NCI-H774 (cell line): ENCODE measurements at regions not wholly inside any gene's neighbourhood (a gene's known extent, or its start where the extent isn't known, plus 50 kb on each side); places are given as distances from the start of the nearest gene placed in this dataset.
"Not testable (repeated sequence)": the region's sequence is repeated elsewhere in the genome, so short reads cannot be mapped to it uniquely, and the experiment has no call there.

Experiments used
- DNase-seq: peaks from one replicate; lab custom pipeline; 2025; lab: John Stamatoyannopoulos, UW

GRCh38 chr14:43168371-43168925 is 1338.6 kb downstream of the FSCB start:
- no peak for DNase-seq

GRCh38 chr14:43166163-43166562 is 1340.9 kb downstream of the FSCB start:
- no peak for DNase-seq

- DNase-seq = no peak
Measured at GRCh38 chr14:43165651-43166050, 1341.4 kb downstream of the FSCB start.

- DNase-seq = no peak
Measured at GRCh38 chr14:43161477-43161876, 1345.6 kb downstream of the FSCB start.

- no peak for DNase-seq
Measured at GRCh38 chr14:43157661-43158060, 1349.4 kb downstream of the FSCB start.

- no peak for DNase-seq
Measured at GRCh38 chr14:43155924-43156323, 1351.2 kb downstream of the FSCB start.

GRCh38 chr14:43155258-43155657 is 1351.8 kb downstream of the FSCB start:
- DNase-seq = no peak

GRCh38 chr14:43147485-43147884 is 1359.6 kb downstream of the FSCB start:
- no peak for DNase-seq

- no peak for DNase-seq
Measured at GRCh38 chr14:43145361-43145760, 1361.7 kb downstream of the FSCB start.

GRCh38 chr14:43143106-43143505 is 1364.0 kb downstream of the FSCB start:
- DNase-seq = no peak

GRCh38 chr14:43141636-43142191 is 1365.4 kb downstream of the FSCB start:
- DNase-seq = no peak

GRCh38 chr14:43140453-43140852 is 1366.6 kb downstream of the FSCB start:
- no peak for DNase-seq

GRCh38 chr14:43135877-43136411 is 1371.1 kb downstream of the FSCB start:
- no peak for DNase-seq

- DNase-seq = no peak
Measured at GRCh38 chr14:43132441-43132840, 1374.6 kb downstream of the FSCB start.

GRCh38 chr14:43128429-43128828 is 1378.7 kb downstream of the FSCB start:
- DNase-seq = not testable (repeated sequence)

GRCh38 chr14:43127874-43128273 is 1379.2 kb downstream of the FSCB start:
- not testable (repeated sequence) for DNase-seq

GRCh38 chr14:43123544-43123943 is 1383.5 kb downstream of the FSCB start:
- no peak for DNase-seq

- no peak for DNase-seq
Measured at GRCh38 chr14:43119672-43120071, 1387.4 kb downstream of the FSCB start.

- DNase-seq = no peak
Measured at GRCh38 chr14:43116341-43116740, 1390.7 kb downstream of the FSCB start.

GRCh38 chr14:43105305-43105704 is 1401.8 kb downstream of the FSCB start:
- no peak for DNase-seq

- DNase-seq = no peak
Measured at GRCh38 chr14:43090380-43090779, 1416.7 kb downstream of the FSCB start.

- no peak for DNase-seq
Measured at GRCh38 chr14:43087666-43088065, 1419.4 kb downstream of the FSCB start.

- DNase-seq = no peak
Measured at GRCh38 chr14:43085819-43086218, 1421.3 kb downstream of the FSCB start.

- not testable (repeated sequence) for DNase-seq
Measured at GRCh38 chr14:43067372-43067771, 1439.7 kb downstream of the FSCB start.
